GM21447 (cell line): ENCODE measurements at regions not wholly inside any gene's neighbourhood (a gene's known extent, or its start where the extent isn't known, plus 50 kb on each side); places are given as distances from the start of the nearest gene placed in this dataset.

ENCODE experiments used
- ATAC-seq: cut with Tn5 transposase; IDR thresholded peaks from one replicate; pipeline ENCODE4 v1.9.1; 2021; ENCODE audit not compliant: unreplicated experiment

- ATAC-seq, result no peak
Observed at GRCh38 chr6:26280407-26280806, 84.6 kb upstream of the BTN3A2 start.

GRCh38 chr6:26284537-26285142 is 80.4 kb upstream of the BTN3A2 start:
- ATAC-seq, result no peak

GRCh38 chr6:26285143-26286134 is 79.6 kb upstream of the BTN3A2 start:
- peak; percentile 71 for ATAC-seq

GRCh38 chr6:26286168-26286877 is 78.7 kb upstream of the BTN3A2 start:
- ATAC-seq, result no peak

GRCh38 chr6:26288155-26288554 is 76.8 kb upstream of the BTN3A2 start:
- no peak for ATAC-seq

- no peak for ATAC-seq
Observed at GRCh38 chr6:26290941-26291340, 74.1 kb upstream of the BTN3A2 start.

GRCh38 chr6:26292709-26293108 is 72.3 kb upstream of the BTN3A2 start:
- ATAC-seq, result no peak

GRCh38 chr6:26294302-26294701 is 70.7 kb upstream of the BTN3A2 start:
- ATAC-seq, result no peak

- no peak for ATAC-seq
Observed at GRCh38 chr6:26295691-26296555, 69.1 kb upstream of the BTN3A2 start.

- no peak for ATAC-seq
Observed at GRCh38 chr6:26296556-26296856, 68.5 kb upstream of the BTN3A2 start.

- ATAC-seq, result no peak
Observed at GRCh38 chr6:26296857-26297648, 67.9 kb upstream of the BTN3A2 start.

- ATAC-seq, result no peak
Observed at GRCh38 chr6:26299286-26300042, 65.5 kb upstream of the BTN3A2 start.

- no peak for ATAC-seq
Observed at GRCh38 chr6:26300043-26300331, 65.0 kb upstream of the BTN3A2 start.

- no peak for ATAC-seq
Observed at GRCh38 chr6:26300359-26300758, 64.6 kb upstream of the BTN3A2 start.

- ATAC-seq, result no peak
Observed at GRCh38 chr6:26300828-26301227, 64.2 kb upstream of the BTN3A2 start.

- ATAC-seq, result no peak
Observed at GRCh38 chr6:26301638-26302037, 63.4 kb upstream of the BTN3A2 start.

- ATAC-seq, result no peak
Observed at GRCh38 chr6:26302941-26303559, 61.9 kb upstream of the BTN3A2 start.

- no peak for ATAC-seq
Observed at GRCh38 chr6:26304213-26304796, 60.7 kb upstream of the BTN3A2 start.
